ENCODE measurements at regions not wholly inside any gene's neighbourhood (a gene's known extent, or its start where the extent isn't known, plus 50 kb on each side); places are given as distances from the start of the nearest gene placed in this dataset.

GRCh38 chr14:104431351-104431928, 148.1 kb upstream of the C14orf180 start:
- DNase-seq, result no peak

- DNase-seq, result no peak
Measured at GRCh38 chr14:104431929-104432541, 147.5 kb upstream of the C14orf180 start.

DNA sequence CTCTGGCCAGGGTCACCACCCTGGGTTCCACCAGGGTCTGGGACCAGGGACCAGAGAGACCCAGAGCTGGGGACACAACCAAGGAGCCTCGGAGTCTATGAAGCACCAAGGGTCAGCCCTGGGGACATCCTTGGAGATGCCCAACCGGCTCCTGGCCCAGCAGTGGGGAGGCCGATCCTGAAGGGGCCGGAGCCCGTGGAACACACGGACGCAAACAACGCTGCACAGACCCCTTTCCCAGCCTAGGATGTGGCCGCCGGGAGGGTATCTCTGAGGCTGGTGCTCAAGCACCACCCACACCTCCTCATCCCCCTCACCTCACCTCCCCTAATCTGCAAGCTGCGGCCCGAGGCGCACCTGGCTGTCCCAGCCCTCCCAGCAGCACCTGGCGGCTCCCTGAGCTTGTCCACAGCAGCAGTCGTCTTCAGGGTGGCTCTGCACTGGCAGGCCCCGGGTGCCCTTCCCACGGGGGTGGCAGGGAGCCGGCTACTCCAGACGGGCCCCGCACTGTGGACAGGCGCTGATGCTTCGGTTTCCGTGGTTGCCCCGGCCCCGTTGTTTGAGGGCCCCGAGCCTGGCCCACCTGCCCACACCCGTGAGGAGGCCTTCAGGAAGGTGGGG, 146.8 kb upstream of the C14orf180 start:
- DNase-seq, result no peak

DNA sequence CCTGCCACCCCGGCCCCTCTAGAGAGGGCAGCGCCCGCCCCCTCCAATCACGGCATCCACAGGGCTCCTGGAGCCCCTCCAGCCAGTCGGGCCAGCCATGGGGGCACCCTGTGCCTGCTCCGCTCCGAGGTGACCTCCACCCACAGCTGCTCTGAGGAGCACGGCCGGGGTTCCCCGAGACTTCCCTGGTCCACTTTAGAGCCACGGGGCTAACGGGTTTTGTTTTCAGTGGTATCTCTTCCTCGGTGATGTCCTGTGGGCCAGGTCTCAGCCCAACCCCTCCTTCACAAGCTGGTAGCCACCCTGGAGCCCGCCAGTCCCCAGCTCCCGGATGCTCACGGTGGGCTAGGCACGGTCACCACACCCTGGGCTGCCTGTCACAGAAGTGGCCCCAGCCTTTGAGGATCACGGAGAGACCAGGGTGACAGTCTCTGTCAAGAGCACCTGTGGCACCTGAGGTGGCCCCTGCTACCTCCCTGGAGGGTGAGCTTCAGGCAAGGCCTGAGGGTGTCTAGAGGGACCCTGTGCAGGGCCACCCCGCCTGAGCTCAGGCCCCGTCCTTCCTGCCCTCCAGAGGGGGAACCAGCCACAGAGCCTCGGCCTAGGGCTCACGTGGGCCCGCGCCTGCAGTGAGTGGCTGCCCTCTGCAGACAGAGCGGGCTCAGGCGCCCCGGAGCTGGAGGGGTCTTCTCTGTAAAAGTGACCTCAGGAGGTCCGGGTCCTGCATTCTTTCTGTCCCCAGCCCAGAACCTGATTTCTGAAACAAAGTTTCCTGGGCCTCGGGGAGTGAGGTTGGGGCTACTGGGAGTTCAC, 146.0 kb upstream of the C14orf180 start:
- DNase-seq, result no peak

DNA sequence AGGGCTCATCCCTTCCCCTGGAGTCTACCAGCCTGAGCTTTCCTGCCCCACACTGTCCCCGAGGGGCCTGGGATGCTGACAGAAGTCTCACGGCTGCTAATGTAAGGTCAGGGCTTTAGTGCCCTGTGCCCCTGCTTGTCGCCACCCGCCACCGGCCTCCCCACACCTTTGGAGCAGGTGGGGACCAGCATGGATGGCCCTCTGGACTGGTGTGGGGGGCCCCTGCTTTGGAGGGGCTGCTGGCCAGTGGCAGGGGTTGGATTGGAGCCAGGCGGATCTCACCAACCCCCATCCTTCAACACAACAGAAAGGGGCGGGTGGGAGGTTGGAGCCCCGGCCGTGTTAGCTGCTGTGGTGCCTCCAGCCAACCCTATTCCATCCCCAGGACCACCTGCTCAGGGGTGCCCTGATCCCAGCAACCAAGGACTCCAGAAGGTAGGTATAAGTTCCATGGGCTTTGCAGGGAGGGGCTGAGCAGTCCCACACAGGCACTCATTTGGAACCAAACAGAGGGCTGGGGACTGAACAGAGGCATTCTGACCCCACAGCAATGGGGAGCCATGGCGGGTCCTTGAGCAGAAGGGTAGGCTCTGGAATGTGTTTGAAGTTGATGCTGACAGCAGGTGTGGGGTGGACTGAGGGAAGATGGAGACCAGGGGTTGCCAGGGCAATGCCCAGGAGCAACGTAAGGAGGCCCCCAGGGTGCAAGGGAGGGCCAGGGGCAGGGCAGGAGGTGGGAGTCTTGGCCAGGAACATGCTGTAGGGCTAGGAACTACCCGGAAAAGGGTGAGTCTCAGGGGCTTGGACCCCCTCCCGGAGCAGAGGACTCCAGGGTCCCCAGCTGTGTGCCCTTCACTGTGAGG, 145.1 kb upstream of the C14orf180 start:
- no peak for DNase-seq

GRCh38 chr14:104435147-104436046, 144.2 kb upstream of the C14orf180 start:
- no peak for DNase-seq

DNA sequence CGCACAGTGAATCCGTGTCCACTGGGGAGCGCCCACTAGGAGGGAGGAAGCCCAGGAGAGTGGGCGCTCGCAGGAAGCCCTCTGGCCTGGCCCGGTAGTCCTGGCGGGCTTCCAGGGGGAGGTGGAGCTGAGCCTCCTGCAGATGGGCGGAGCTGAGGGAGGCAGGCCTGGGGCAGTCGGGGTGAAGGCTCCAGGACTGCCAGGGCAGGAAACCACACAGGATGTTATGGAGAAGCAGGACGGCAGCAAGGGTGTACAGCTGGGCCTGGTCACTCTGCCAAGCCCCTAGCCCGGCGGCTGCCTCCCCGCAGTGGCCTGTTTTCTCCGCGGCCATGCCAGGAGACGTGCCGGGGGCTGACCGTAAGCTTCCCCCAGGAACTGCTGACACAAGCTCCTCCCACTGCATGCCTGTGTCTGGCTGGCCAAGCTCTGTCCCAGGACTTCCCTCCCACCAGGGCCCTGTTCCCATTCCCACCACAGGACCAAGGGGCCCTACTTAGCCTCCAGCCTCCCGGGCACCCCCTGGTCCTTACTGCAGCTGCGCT, 143.4 kb upstream of the C14orf180 start:
- DNase-seq, result no peak

DNA sequence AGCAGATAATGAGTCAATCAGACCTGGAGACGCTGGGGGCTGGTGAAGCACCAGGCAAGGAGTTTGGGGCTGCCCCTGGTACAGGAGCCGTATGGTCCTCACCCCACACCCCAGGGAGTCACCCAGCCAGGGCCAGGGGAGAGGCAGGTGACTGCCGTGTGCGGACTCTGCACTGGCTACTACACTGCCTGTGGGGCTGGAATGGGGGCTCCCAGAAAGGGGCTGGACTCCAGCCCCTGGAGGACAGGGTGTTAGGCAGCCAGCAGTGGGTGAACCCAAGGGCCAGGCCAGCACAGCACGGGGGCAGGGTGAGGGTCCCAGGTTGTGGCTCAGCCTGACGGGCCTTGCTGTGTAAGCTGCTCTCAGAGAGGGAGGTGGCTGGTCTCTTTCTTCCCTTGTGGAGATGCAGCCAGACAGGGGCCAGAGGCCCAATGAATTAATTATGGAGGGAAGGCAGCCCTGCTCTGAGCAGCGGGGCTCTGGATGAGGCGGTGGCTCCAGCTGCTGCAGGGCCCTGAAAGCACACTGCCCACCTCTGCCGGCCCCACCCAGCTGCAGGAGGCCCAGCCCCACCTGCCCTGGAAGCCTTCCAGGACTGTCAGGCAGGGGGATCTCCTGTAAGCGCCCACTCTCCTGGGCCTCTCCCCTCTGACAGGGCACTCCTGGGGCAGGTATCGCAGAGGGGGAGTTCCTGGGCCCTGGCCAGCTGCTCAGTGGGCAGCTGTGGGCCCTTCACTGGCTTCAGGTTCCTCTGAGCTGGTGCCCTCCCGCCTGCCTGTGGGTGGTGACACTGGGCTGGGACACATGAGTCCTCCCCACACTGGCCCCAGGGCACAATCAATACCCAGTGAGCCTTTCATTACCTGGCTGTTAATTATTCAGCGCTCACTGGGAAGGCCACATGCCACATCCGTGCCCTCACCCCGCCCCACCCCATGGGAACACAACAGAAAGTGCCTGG, 142.5 kb upstream of the C14orf180 start:
- DNase-seq, result no peak

- DNase-seq, result no peak
Measured at GRCh38 chr14:104437703-104438102, 141.9 kb upstream of the C14orf180 start.

DNA sequence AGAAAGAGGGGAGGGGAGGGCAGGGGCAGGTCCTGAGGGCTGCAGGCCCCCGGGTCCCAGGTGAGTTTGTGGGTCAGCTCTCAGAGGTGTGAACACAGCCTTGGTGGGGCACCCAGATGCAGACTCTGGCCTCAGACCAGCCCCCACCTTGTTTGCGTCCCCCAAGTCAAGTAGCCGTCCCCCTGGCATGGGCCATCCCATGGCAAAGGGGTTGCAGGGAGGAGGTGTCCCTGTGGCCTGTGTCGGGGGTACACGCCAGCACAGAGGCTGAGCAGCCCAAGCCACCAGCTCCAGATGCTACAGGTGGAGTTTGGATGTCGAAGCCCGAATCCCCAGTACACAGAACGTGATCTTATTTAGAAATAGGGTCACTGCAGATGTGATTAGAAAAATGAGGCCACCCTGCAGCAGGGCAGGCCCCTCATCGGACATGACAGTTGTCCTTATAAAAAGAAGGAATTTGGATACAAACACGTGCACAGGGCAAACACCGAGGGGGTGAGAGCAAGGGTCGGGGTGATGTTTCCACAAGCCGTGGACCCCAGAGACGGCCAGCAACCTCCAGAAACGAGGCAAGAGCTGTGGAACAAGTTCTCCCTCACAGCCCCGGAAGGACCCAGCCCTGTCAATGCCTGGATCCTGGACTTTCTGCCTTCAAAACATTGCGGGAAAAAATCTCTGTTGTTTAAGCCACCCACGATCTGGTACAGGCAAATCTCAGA, 141.2 kb upstream of the C14orf180 start:
- DNase-seq, result no peak

DNA sequence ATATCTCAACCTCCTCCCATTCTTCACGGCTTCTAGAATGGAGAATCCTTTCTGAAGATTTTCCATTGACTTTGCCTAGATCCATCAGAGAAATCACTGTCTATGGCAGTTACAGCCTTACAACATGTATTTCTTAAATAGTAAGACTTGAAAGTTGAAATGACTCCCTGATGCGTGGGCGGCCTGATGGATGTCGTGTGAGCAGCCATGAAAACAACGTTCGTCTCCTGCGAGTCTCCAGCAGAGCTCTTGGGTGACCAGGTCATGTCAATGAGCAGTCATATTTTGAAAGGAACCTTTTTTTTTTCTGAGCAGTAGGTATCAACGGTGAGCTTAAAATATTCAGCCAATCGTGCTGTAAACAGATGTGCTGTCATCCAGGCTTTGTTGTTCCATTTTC, 139.9 kb upstream of the C14orf180 start:
- no peak for DNase-seq

- DNase-seq, result no peak
Measured at GRCh38 chr14:104440297-104440956, 139.1 kb upstream of the C14orf180 start.

DNA sequence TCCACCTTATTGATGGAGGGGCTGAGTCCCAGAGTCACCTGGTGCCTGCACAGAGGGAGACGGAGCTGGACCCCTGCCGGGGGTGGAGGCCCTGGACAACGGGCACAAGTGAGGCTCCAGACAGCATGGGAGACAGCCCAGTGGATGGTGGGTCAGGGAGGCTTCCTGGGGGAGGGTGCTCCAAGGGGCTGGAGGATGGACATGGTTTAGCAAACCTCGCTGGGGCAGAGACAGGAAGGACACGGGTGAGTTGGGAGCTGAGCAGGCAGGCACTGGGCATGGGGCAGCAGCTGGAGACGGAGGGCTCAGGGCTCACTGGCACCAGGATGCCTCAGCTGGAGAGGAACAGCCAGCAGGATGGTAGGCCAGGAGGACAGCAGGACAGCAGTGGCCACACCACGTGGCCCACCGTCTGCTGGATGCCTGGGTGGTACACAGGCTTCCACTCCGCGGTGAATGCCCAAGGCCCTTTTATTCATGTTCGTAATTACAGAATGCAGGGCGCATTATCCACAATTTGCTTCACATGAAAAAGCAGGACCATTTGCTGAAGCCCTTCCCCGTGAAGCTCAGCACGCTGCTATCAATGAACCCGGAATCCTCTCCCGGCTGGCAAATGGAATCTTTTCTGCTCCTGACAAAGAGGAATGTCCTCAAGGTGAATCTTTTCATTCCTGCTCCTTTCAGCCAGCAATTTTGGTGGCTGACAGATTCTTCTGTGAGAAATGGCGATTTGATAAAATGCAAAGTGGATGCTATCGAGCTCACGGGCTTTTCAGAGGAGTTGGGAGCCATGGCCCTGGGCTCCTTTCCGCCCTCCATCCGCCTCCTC, 138.1 kb upstream of the C14orf180 start:
- no peak for DNase-seq

- DNase-seq, result no peak
Measured at GRCh38 chr14:104442107-104442551, 137.4 kb upstream of the C14orf180 start.

GRCh38 chr14:104442631-104443390, 136.8 kb upstream of the C14orf180 start:
- DNase-seq, result no peak

DNA sequence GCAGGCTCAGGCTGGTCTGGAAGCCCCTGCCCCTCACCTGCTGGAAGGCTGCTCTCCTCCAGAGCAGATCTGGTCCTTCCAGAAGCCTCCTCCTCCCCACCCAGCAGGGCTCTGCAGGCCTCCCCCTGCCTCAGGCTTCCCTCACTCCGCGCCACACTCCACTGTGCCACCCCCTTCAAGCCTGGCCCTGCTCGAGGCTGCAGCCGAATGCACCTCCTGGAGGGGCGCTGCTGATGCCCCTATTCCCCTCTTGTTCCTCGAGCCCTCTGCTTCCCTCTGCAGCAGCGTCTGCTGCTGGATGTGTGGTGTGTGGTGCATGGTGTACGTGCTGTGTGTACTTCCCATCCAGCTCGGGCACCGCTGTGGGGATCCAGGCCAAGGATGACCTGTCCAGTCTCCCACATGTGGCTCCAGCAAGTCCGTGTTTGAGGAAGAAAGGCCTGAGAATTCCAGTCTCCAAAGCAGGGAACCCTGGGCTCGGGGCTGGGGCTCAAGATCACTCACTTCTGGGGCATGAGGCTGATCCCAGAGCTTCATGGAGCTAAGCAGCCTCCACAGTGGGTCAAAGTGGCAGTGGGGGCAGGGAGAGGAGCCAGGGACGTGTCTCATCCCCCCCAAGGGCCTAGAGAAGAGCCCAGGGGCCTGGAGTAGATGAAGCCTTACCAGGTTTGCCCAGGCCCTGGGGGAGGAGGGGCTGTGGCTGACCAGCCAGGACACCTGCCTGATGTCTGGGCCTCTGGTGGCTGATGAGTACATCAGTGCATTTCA, 136.0 kb upstream of the C14orf180 start:
- no peak for DNase-seq
